Right lobe of liver (tissue), 6 donors: ENCODE measurements at regions not wholly inside any gene's neighbourhood (a gene's known extent, or its start where the extent isn't known, plus 50 kb on each side); places are given as distances from the start of the nearest gene placed in this dataset.
"Not testable (repeated sequence)": the region's sequence is repeated elsewhere in the genome, so short reads cannot be mapped to it uniquely, and the experiment has no call there.

Experiments
- ATAC-seq, 4 donors: fragments of 200-7000 bp; cut with Tn5 transposase; one replicate each; pipeline ENCODE4 v1.9.1; 2020; ENCODE audit warnings: mild to moderate bottlenecking in 4 of 4, moderate library complexity in 4 of 4
- DNase-seq, 3 donors: peaks; one replicate each; pipeline ENCODE4 v3.0.0-alpha.2; 2020
- H3K27ac ChIP-seq, 3 donors: fragments of 200-600 bp; one replicate each; pipeline ENCODE4 v1.8.0; 2022
- H3K27me3 ChIP-seq, 2 donors: fragments of 200-600 bp; one replicate each; pipeline ENCODE4 v1.8.0; 2022
- H3K36me3 ChIP-seq, 4 donors: fragments of 200-600 bp; sonication (generic) in 1 of 4; one replicate each; pipeline versions ENCODE4 v1.5.1 to v1.8.0; 2017 to 2022; ENCODE audit warnings: control low read depth in 1 of 4
- H3K4me1 ChIP-seq, 4 donors: fragments of 200-600 bp; sonication (generic) in 1 of 4; one replicate each; pipeline versions ENCODE4 v1.5.1 to v1.8.0; 2017 to 2022; ENCODE audit warnings: control low read depth in 1 of 4
- H3K4me3 ChIP-seq, 3 donors: fragments of 200-600 bp; one replicate each; pipeline ENCODE4 v1.8.0; 2022
- H3K9me3 ChIP-seq, 4 donors: fragments of 200-600 bp; sonication (generic) in 1 of 4; one replicate each; pipeline versions ENCODE4 v1.5.1 to v1.8.0; 2017 to 2022; ENCODE audit warnings: control low read depth in 1 of 4
- CTCF ChIP-seq, 4 donors: fragments of 200-600 bp in 3 of 4; fragments of 450-650 bp in 1 of 4; IDR thresholded peaks; one replicate each; pipeline versions ENCODE4 v1.5.1 to v1.8.0; 2016 to 2022; ENCODE audit warnings: antibody characterized with exemption in 4 of 4, mild to moderate bottlenecking in 2 of 4
- POLR2A ChIP-seq: fragments of 450-650 bp; IDR thresholded peaks from one replicate; pipeline ENCODE4 v1.6.1; 2017; ENCODE audit warnings: antibody characterized with exemption, mild to moderate bottlenecking
- WGBS: methylation state at CpG from one replicate; pipeline ENCODE4 v1.1.6; 2018; ENCODE audit warnings: low coverage, low lambda C conversion rate; ENCODE audit not compliant: insufficient coverage; ENCODE audit errors: missing lambda C conversion rate; 5-methylcytosine and 5-hydroxymethylcytosine counted together
- intact Hi-C, 2 donors: fragments of 100-400 bp; cut with DNase I; formaldehyde crosslinking; loops; one replicate each; pipeline versions ENCODE4 v1.11.2 to v1.14.1; 2022
- donor health status: DM: no; HTN: yes; CAD: no.
- donor health status: DM: no; HTN: no; CAD: no.
- donor health status: DM: no; HTN: no; CAD: no.
- donor health status: DM: no; HTN: yes; CAD: no.
- donor health status: DM: no; HTN: yes; CAD: no.

DNA sequence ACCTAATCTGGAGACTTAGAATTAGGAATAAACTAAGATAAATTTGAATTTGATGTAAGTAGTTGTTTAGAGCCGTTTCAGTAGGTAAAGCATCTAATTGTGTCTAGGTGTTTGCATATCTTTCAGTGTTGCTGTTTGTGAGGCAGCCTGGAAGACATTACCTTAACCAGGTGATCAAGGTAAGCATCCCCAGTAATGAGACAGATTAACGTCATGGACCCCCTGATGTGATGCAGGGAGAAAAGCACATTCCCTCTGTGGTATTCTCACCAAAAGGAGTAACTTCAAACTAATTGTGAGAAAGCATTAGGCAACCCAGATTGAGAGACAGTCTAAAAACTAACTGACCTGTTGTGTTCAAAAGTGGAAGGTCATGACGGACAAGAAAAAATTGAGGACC lies 251.6 kb downstream of the NUAK1 start:
- Histone ChIP-seq H3K27me3 (no peaks in the 10 kb centered on the region), H3K4me1 (no peaks in the 10 kb centered on the region), H3K27ac (no peak overlapping the region), H3K36me3 (no peaks in the 10 kb centered on the region), H3K9me3 (no peaks in the 10 kb centered on the region), H3K4me3 (no peak overlapping the region)
- no peak for DNase-seq
- TF ChIP-seq CTCF (IDR thresholded peaks at IDR 0.05) (no peak), POLR2A (no peak)
- ATAC-seq = no peak
- intact Hi-C loops = no loop called here
- WGBS = 81% methylated on average over 3 of the region's 3 CpGs

DNA sequence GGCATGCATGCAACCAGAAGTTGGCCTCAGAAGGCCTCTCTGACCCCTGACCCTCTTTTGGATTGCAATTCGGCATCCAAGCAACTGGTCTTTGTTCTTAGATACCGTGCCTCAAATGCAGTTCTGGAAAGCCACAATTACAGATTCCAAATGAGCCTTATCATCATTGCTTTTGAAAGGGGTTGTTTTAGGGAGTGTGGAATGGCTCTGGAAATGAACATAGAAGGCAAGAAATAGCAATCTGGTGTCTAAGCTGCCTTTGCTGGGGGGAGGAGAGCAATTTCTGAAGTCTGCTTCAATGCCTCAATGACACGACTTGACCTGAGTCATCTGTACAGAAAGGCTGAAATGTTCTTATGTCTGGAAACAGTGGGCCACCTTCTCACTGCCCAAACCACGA lies 250.1 kb downstream of the NUAK1 start:
- ATAC-seq (no peak), DNase-seq (no peak)
- no peaks in the 10 kb centered on the region for H3K9me3 ChIP-seq
- no peaks in the 10 kb centered on the region for H3K4me1 ChIP-seq
- 44% methylated on average over 2 of the region's 4 CpGs for WGBS
- H3K4me3 ChIP-seq = no peak overlapping the region
- H3K36me3 ChIP-seq = no peaks in the 10 kb centered on the region
- intact Hi-C loops = no loop called here
- TF ChIP-seq CTCF (IDR thresholded peaks at IDR 0.05) (no peak), POLR2A (no peak)
- H3K27ac ChIP-seq = no peak overlapping the region
- H3K27me3 ChIP-seq = no peaks in the 10 kb centered on the region

DNA sequence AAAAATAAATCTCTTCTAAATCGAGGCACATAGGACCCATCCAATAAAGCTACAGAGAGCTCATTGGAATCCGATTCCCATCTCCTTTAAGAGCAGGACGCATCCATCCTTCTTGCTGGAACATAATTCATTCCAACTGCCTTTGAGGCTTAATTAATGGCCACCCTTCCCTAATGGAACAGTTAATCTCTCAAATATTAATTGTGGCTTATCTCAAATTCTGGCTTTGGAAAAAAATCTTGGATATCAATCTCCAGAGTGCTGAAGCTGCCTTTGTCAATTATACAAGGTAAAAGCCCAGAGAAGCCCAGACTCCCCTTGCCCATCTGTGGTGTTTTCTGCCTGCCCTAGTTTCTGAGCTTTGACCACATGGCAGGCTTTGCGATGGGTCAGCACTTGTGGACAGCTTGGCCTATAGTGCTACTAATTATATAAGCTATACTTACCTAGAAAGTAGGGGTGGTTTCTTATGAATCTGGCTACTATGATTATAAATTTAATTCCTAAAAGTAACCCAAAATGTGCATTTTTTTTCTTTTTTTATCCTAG lies 246.3 kb downstream of the NUAK1 start:
- no peaks in the 10 kb centered on the region for H3K36me3 ChIP-seq
- TF ChIP-seq POLR2A (no peak), CTCF (IDR thresholded peaks at IDR 0.05) (no peak)
- WGBS = 65% methylated on average over 4 of the region's 4 CpGs
- no peak for DNase-seq
- no peaks in the 10 kb centered on the region for H3K9me3 ChIP-seq
- no peak overlapping the region for H3K4me3 ChIP-seq
- H3K27ac ChIP-seq = no peak overlapping the region
- H3K27me3 ChIP-seq = no peaks in the 10 kb centered on the region
- ATAC-seq = no peak
- H3K4me1 ChIP-seq = no peaks in the 10 kb centered on the region
- intact Hi-C loops = no loop called here

DNA sequence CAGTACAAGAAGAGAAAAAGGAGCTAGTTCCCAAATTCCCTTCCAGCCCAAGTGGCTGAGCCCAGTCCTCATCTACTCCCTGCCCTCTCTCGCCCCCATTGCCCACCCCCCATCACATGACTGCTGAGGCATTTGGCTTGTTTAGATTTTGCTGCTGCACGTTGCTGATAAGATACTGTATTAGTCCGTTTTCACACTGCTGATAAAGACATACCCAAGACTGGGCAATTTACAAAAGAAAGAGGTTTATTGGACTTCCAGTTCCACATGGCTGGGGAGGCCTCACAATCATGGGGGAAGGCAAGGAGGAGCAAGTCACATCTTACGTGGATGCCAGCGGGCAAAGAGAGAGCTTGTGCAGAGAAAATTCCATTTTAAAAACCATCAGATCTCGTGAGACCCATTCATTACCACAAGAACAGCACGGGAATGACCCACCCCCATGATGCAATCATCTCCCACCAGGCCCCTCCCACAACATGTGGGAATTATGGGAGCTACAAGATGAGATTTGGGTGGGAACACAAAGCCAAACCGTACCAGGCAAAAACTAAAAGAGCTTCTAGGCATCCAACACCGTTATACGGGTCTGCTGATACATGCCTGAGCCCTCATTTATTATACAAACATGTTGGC lies 243.4 kb downstream of the NUAK1 start:
- H3K4me1 ChIP-seq, intact Hi-C loops: not testable (repeated sequence)
- 57% methylated on average over 9 of the region's 10 CpGs for WGBS

GRCh38 chr12:105897311-105897725 lies 241.4 kb downstream of the NUAK1 start:
- Histone ChIP-seq H3K4me3 (no peak overlapping the region), H3K36me3 (no peaks in the 10 kb centered on the region), H3K27me3 (no peaks in the 10 kb centered on the region), H3K9me3 (no peaks in the 10 kb centered on the region), H3K4me1 (no peaks in the 10 kb centered on the region), H3K27ac (no peak overlapping the region)
- intact Hi-C loops = no loop called here
- TF ChIP-seq CTCF (IDR thresholded peaks at IDR 0.05) (no peak), POLR2A (no peak)
- DNase-seq (no peak), ATAC-seq (no peak)
- WGBS = 40% methylated on average over 1 of the region's 1 CpG

More for the DNA sequence above, 243.4 kb downstream of the NUAK1 start:
- DNase-seq, H3K9me3 ChIP-seq, H3K27ac ChIP-seq, H3K36me3 ChIP-seq, H3K4me3 ChIP-seq, H3K27me3 ChIP-seq, ATAC-seq: not testable (repeated sequence)

DNA sequence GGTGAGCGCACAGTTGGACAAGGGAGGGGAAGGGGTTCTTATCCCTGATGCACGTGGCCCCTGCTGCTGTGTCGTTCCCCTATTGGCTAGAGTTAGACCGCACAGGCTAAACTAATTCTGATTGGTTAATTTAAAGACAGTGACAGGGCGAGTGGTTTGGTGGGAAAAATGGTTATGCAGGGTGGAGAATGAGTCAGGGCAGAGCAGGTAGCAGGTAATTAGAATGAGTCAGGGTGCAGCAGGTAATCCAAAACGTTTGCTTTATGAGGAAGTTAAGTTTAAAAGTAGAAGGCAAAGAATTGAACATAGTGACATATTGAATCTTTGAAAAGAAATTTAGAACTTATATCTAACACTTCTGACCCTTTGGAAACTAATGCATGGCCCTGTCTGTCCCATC lies 240.5 kb downstream of the NUAK1 start:
- H3K27me3 ChIP-seq, intact Hi-C loops, DNase-seq, H3K36me3 ChIP-seq, ATAC-seq, H3K4me3 ChIP-seq, H3K4me1 ChIP-seq, H3K9me3 ChIP-seq, H3K27ac ChIP-seq: not testable (repeated sequence)
- WGBS = 54% methylated on average over 6 of the region's 6 CpGs
